Fibroblast of lung (primary cell): ENCODE measurements at regions not wholly inside any gene's neighbourhood (a gene's known extent, or its start where the extent isn't known, plus 50 kb on each side); places are given as distances from the start of the nearest gene placed in this dataset.

Experiments
- DNase-seq, 2 donors: peaks; one replicate each; pipeline versions ENCODE4 v3.0.0 to v3.0.0-alpha.2; 2010; ENCODE audit warnings: low read depth in 2 of 2
- H2AFZ ChIP-seq: 2 replicates; pipeline ENCODE4 v1.5.1; 2012; ENCODE audit warnings: low read length, control low read depth, inconsistent platforms
- H3K27ac ChIP-seq: 2 replicates; pipeline ENCODE4 v1.5.1; 2011; ENCODE audit warnings: low read length, control low read depth; ENCODE audit not compliant: insufficient read depth
- H3K27me3 ChIP-seq: 2 replicates; pipeline ENCODE4 v1.5.1; 2011; ENCODE audit warnings: mild to moderate bottlenecking, low read length; ENCODE audit not compliant: control insufficient read depth, insufficient read depth
- H3K36me3 ChIP-seq: 2 replicates; pipeline ENCODE4 v1.5.1; 2011; ENCODE audit warnings: low read length; ENCODE audit not compliant: control insufficient read depth, insufficient read depth
- H3K4me1 ChIP-seq: 2 replicates; pipeline ENCODE4 v1.5.1; 2011; ENCODE audit warnings: low read length; ENCODE audit not compliant: control insufficient read depth, insufficient read depth; ENCODE audit errors: extremely low read depth
- H3K4me2 ChIP-seq: 2 replicates; pipeline ENCODE4 v1.5.1; 2011; ENCODE audit warnings: low read length, control low read depth; ENCODE audit not compliant: insufficient read depth; ENCODE audit errors: extremely low read depth
- H3K4me3 ChIP-seq, 4 experiments: fragments of 200-600 bp in 1 of 4; sonication (generic) in 1 of 4; replicated peaks in 1 of 4; 2 replicates each; pipeline ENCODE4 v1.5.1; 2011 to 2016; ENCODE audit warnings: low read length in 4 of 4, low read depth in 3 of 4, mild to moderate bottlenecking in 3 of 4, control low read depth in 2 of 4, inconsistent platforms in 1 of 4, mixed read lengths in 1 of 4; ENCODE audit not compliant: insufficient read depth in 1 of 4; ENCODE audit errors: control extremely low read depth in 1 of 4
- H3K79me2 ChIP-seq: 2 replicates; pipeline ENCODE4 v1.5.1; 2012; ENCODE audit warnings: mild to moderate bottlenecking, low read length, inconsistent platforms; ENCODE audit not compliant: control insufficient read depth, insufficient read depth
- H3K9ac ChIP-seq: 2 replicates; pipeline ENCODE4 v1.5.1; 2011; ENCODE audit warnings: mild to moderate bottlenecking, low read length, control low read depth; ENCODE audit not compliant: insufficient read depth
- H3K9me3 ChIP-seq: 2 replicates; pipeline ENCODE4 v1.5.1; 2012; ENCODE audit warnings: low read depth, low read length; ENCODE audit not compliant: control insufficient read depth, insufficient read depth
- H4K20me1 ChIP-seq: 2 replicates; pipeline ENCODE4 v1.5.1; 2011; ENCODE audit warnings: low read length; ENCODE audit not compliant: control insufficient read depth, insufficient read depth; ENCODE audit errors: extremely low read depth
- EZH2 ChIP-seq: IDR thresholded peaks from 2 replicates; pipeline ENCODE4 v1.5.1; 2012; ENCODE audit warnings: low read length, control low read depth, mild to moderate bottlenecking; ENCODE audit errors: missing control alignments
- TF ChIP-seq, protein P1 (sequence below), 2 donors: IDR thresholded peaks in 1 of 2; conservative IDR thresholded peaks in 1 of 2; 1 replicate in 1 of 2; 2 replicates in 1 of 2; pipeline ENCODE4 v1.5.1; 2011 to 2012; ENCODE audit warnings: low read length in 2 of 2, control low read depth in 1 of 2, inconsistent platforms in 1 of 2, low read depth in 1 of 2, mild to moderate bottlenecking in 1 of 2

DNA sequence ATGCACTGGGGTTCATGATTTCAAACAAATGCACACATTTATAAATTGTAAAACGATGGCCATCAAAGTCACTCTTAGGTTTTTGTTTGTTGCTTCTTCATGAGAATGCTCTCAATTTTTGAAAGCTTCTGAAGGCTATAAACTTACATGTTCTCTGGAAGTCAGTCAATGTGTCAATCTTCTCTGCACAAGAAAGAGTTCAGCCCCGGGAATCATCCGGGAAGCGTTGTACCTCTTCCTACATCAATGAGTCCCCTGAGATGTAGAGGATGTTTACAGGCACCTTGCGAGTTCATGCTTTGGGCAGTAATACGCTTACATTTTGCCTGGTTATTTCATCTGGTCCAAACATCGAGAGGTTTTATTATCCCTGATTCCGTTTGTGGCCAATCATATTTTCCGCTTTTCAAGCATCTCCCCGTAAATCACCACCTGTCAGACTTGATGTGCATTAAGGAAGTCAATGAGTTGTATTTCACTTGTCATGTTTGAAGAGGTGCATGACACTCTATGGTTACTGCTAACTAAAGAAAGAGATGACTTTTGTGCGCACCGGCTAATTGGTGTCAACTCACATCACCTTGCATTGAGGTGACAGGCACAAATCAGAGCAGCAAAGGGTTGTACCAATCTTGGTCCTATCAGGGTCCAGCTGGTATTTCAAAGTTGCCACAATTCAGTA lies 750.7 kb downstream of the SORCS3 start:
- Histone ChIP-seq H3K4me2 (no peak overlapping the region), H3K79me2 (no peaks in the 10 kb centered on the region), H3K27ac (no peak overlapping the region), H3K9me3 (no peaks in the 10 kb centered on the region), H3K36me3 (no peaks in the 10 kb centered on the region), H3K9ac (no peak overlapping the region), H3K4me3 (no peak overlapping the region), H3K4me1 (no peaks in the 10 kb centered on the region), H3K27me3 (no peaks in the 10 kb centered on the region), H2AFZ (no peak overlapping the region), H4K20me1 (no peaks in the 10 kb centered on the region)
- DNase-seq = no peak
- TF ChIP-seq EZH2 = no peak
- TF ChIP-seq, protein P1, sequence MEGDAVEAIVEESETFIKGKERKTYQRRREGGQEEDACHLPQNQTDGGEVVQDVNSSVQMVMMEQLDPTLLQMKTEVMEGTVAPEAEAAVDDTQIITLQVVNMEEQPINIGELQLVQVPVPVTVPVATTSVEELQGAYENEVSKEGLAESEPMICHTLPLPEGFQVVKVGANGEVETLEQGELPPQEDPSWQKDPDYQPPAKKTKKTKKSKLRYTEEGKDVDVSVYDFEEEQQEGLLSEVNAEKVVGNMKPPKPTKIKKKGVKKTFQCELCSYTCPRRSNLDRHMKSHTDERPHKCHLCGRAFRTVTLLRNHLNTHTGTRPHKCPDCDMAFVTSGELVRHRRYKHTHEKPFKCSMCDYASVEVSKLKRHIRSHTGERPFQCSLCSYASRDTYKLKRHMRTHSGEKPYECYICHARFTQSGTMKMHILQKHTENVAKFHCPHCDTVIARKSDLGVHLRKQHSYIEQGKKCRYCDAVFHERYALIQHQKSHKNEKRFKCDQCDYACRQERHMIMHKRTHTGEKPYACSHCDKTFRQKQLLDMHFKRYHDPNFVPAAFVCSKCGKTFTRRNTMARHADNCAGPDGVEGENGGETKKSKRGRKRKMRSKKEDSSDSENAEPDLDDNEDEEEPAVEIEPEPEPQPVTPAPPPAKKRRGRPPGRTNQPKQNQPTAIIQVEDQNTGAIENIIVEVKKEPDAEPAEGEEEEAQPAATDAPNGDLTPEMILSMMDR (conservative IDR thresholded peaks at IDR 0.05 in 1 of 2, IDR thresholded peaks at IDR 0.05 in 1 of 2; ENCODE audit: low read depth in 1 of 2, low read length in 2 of 2) = no peak

DNA sequence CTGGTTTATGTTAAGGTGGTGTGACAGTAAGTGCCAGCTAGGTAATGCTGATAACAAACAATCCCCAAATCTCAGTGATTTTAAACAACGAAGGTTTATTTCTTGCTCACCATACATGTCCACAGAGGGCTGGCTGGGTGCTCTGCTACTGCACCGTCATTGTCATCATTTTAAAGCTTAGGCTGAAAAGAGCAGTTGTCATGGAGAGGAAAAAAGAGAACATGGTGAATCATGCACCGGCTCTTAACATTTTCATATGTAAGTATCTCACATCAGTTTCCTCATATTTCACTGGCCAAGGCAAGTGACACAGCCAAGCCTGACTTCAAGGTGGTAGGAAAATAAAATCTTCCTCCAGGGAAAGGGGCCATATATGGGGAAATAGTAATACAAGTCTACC lies 746.9 kb downstream of the SORCS3 start:
- H3K4me3 ChIP-seq = no peak overlapping the region
- no peak for TF ChIP-seq EZH2
- TF ChIP-seq, protein P1 (conservative IDR thresholded peaks at IDR 0.05 in 1 of 2, IDR thresholded peaks at IDR 0.05 in 1 of 2; ENCODE audit: low read depth in 1 of 2, low read length in 2 of 2) = no peak
- H3K27me3 ChIP-seq = no peaks in the 10 kb centered on the region
- no peaks in the 10 kb centered on the region for H4K20me1 ChIP-seq
- no peak overlapping the region for H3K4me2 ChIP-seq
- no peaks in the 10 kb centered on the region for H3K79me2 ChIP-seq
- H3K9ac ChIP-seq = no peak overlapping the region
- no peak overlapping the region for H3K27ac ChIP-seq
- H2AFZ ChIP-seq = no peak overlapping the region
- H3K4me1 ChIP-seq = no peaks in the 10 kb centered on the region
- no peaks in the 10 kb centered on the region for H3K36me3 ChIP-seq
- H3K9me3 ChIP-seq = no peaks in the 10 kb centered on the region
- no peak for DNase-seq

DNA sequence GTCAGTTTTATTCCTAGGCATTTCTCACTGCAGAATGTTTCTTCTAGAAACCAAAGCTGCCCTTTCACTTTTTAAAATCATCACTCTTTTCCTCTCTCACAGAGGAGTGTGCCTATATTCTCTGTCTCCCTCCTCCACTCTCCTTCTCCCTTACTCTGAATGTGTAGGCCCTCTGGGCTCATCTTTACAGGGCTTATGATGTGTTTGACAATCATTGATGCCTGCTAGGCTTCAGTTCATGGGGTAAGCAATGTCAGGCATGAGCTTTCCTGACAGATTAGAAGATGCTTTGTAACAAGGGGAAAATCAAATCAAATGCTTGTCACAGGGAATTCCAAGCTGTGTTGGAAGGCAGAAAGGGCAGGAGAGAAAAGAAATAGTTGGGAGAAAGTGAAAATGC lies 742.9 kb downstream of the SORCS3 start:
- no peak overlapping the region for H3K4me2 ChIP-seq
- H3K27ac ChIP-seq = no peak overlapping the region

More for the DNA sequence above, 742.9 kb downstream of the SORCS3 start:
- no peaks in the 10 kb centered on the region for H4K20me1 ChIP-seq
- no peak overlapping the region for H3K4me3 ChIP-seq
- no peaks in the 10 kb centered on the region for H3K27me3 ChIP-seq
- no peak overlapping the region for H3K9ac ChIP-seq
- no peaks in the 10 kb centered on the region for H3K4me1 ChIP-seq
- no peaks in the 10 kb centered on the region for H3K9me3 ChIP-seq
- H3K36me3 ChIP-seq = no peaks in the 10 kb centered on the region
- TF ChIP-seq, protein P1 (conservative IDR thresholded peaks at IDR 0.05 in 1 of 2, IDR thresholded peaks at IDR 0.05 in 1 of 2; ENCODE audit: low read depth in 1 of 2, low read length in 2 of 2) = no peak
- no peak for TF ChIP-seq EZH2
- H3K79me2 ChIP-seq = no peaks in the 10 kb centered on the region
- DNase-seq = no peak
- H2AFZ ChIP-seq = no peak overlapping the region
